ENCODE measurements at regions not wholly inside any gene's neighbourhood (a gene's known extent, or its start where the extent isn't known, plus 50 kb on each side); places are given as distances from the start of the nearest gene placed in this dataset.
A peak's percentile ranks its signal among the peaks of the same experiment; 100 is the strongest.

DNA sequence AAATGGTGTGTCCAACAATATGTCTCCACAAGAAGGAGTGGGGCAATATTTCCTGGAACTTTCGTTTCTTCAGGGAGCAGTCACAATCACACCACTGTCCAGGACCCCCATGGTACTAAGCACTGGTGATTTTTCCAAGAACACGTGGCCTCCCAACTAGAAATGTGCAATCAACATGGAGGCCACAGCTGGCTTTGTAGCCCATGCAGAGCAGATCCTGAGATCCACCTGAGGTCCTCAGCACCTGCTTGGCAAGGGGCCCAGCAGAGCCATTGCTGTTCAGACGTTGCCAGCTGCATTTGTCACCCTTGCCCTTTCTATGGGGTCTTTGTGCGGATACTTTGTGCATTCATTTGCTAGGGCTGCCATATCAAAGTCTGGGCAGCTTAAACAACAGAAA, 334.5 kb upstream of the IRX4 start:
- 61 to 83% (median 78%) methylated on average over 4 of the region's 4 CpGs for WGBS, 5 donors
- Histone ChIP-seq H3K27me3 (replicated peaks in 1 of 7) (peaks cover 0 to 3% (median 0%) of the 10 kb centered on the region in 7 donors), H3K36me3 (no peaks in the 10 kb centered on the region), H3K4me3 (no peak overlapping the region), H3K27ac (no peak overlapping the region), H3K4me1 (no peaks in the 10 kb centered on the region), H3K9me3 (no peaks in the 10 kb centered on the region)
- intact Hi-C loops (cut with DNase I; ENCODE audit: low total_unique reads): no loop called here
- no peak for TF ChIP-seq CTCF (IDR thresholded peaks at IDR 0.05 in 8 of 11, conservative IDR thresholded peaks at IDR 0.05 in 3 of 11)
- TF ChIP-seq POLR2A (IDR thresholded peaks at IDR 0.05): no peak
- peak; percentile 64 for DNase-seq

- no peak for TF ChIP-seq POLR2AphosphoS5 (IDR thresholded peaks at IDR 0.05)
- no peak for TF ChIP-seq POLR2A (IDR thresholded peaks at IDR 0.05)
- TF ChIP-seq CTCF (IDR thresholded peaks at IDR 0.05 in 8 of 11, conservative IDR thresholded peaks at IDR 0.05 in 3 of 11): no peak
- Histone ChIP-seq H3K27me3 (replicated peaks in 1 of 7) (peaks cover 0 to 3% (median 0%) of the 10 kb centered on the region in 7 donors), H3K9me3 (no peaks in the 10 kb centered on the region), H3K27ac (no peak overlapping the region), H3K4me3 (no peak overlapping the region), H3K4me1 (no peaks in the 10 kb centered on the region), H3K36me3 (no peaks in the 10 kb centered on the region)
- DNase-seq: no peak
- intact Hi-C loops (cut with DNase I; ENCODE audit: low total_unique reads): no loop called here
- 64 to 79% (median 75%) methylated on average over 14 to 15 of the region's 15 CpGs for WGBS, 5 donors
These were observed 332.3 kb upstream of the IRX4 start for GRCh38 chr5:2214910-2215590.

- TF ChIP-seq POLR2AphosphoS5 (IDR thresholded peaks at IDR 0.05): no peak
- TF ChIP-seq POLR2A (IDR thresholded peaks at IDR 0.05): no peak
- TF ChIP-seq CTCF (IDR thresholded peaks at IDR 0.05 in 8 of 11, conservative IDR thresholded peaks at IDR 0.05 in 3 of 11): no peak
- H3K27ac ChIP-seq: no peak overlapping the region
- 69 to 76% (median 74%) methylated on average over 7 to 10 of the region's 10 CpGs for WGBS, 5 donors
These were observed 330.5 kb upstream of the IRX4 start for GRCh38 chr5:2213121-2213730.

GRCh38 chr5:2212481-2212880, 329.8 kb upstream of the IRX4 start:
- Histone ChIP-seq H3K27me3 (replicated peaks in 1 of 7) (peaks cover 0 to 11% (median 0%) of the 10 kb centered on the region in 7 donors), H3K36me3 (no peaks in the 10 kb centered on the region), H3K4me3 (no peak overlapping the region), H3K9me3 (no peaks in the 10 kb centered on the region), H3K27ac (no peak overlapping the region), H3K4me1 (no peaks in the 10 kb centered on the region)
- WGBS, 5 donors: 67 to 80% (median 73%) methylated on average over 2 to 3 of the region's 3 CpGs
- no peak for DNase-seq
- TF ChIP-seq POLR2A (IDR thresholded peaks at IDR 0.05) (no peak), CTCF (IDR thresholded peaks at IDR 0.05 in 8 of 11, conservative IDR thresholded peaks at IDR 0.05 in 3 of 11) (no peak), POLR2AphosphoS5 (IDR thresholded peaks at IDR 0.05) (no peak)
- intact Hi-C loops (cut with DNase I; ENCODE audit: low total_unique reads): no loop called here

More at GRCh38 chr5:2213121-2213730, 330.5 kb upstream of the IRX4 start:
- Histone ChIP-seq H3K4me3 (no peak overlapping the region), H3K4me1 (no peaks in the 10 kb centered on the region), H3K36me3 (no peaks in the 10 kb centered on the region), H3K9me3 (no peaks in the 10 kb centered on the region), H3K27me3 (replicated peaks in 1 of 7) (peaks cover 0 to 3% (median 0%) of the 10 kb centered on the region in 7 donors)
- intact Hi-C loops (cut with DNase I; ENCODE audit: low total_unique reads): no loop called here
- DNase-seq: no peak

Data from spleen (tissue), 11 donors.